ENCODE measurements at regions not wholly inside any gene's neighbourhood (a gene's known extent, or its start where the extent isn't known, plus 50 kb on each side); places are given as distances from the start of the nearest gene placed in this dataset.

DNA sequence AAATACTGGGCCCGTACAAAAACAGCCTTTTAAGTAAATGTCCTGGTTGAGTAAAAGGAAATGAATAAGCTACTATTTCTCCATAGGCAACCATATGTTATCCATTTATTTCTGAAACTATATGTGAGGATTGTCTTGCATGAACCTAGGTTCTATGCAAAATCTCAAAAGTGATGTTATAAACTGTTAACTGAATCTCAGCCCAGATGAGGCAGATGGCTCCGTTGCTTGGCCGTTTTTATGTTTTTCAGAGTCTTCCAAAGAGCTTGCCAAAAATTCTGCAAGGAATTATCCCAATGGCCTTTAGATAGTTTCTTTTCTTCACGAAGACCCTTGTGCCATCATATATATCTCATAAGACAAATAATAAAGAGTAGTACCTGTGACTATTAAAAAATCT lies 1669.5 kb upstream of the DDX18 start:
- no peak overlapping the region for H2AFZ ChIP-seq (ENCODE audit: control insufficient read depth, low read depth, low read length)
- no peaks in the 10 kb centered on the region for H3K27me3 ChIP-seq (replicated peaks in 1 of 2; ENCODE audit: control insufficient read depth in 2 of 2, insufficient read depth in 2 of 2, low read length in 1 of 2)
- intact Hi-C loops (cut with micrococcal nuclease; ENCODE audit: unreplicated experiment): no loop called here
- BruUV-seq (replicated peaks): no TSS peak
- DNase-seq (ENCODE audit: low read depth, low spot score) (no peak), ATAC-seq (no peak), FAIRE-seq (no peak)
- no peaks in the 10 kb centered on the region for H3K4me1 ChIP-seq (ENCODE audit: control insufficient read depth, insufficient read depth, low read length)
- ChIA-PET CTCF (no interaction called here), SMC1A (ENCODE audit: uncharacterized antibody, unreplicated experiment) (no interaction called here), POLR2A (no interaction called here), RAD21 (ENCODE audit: unreplicated experiment) (no interaction called here)
- in situ Hi-C loops (cut with MboI): no loop called here
- H3K36me3 ChIP-seq (ENCODE audit: control insufficient read depth in 2 of 2, insufficient read depth in 2 of 2, low read length in 1 of 2): no peaks in the 10 kb centered on the region
- H4K20me1 ChIP-seq (ENCODE audit: control insufficient read depth, insufficient read depth): no peaks in the 10 kb centered on the region
- TF ChIP-seq CREB1 (IDR thresholded peaks at IDR 0.05; ENCODE audit: low read depth) (no peak), SMAD5 (IDR thresholded peaks at IDR 0.05; ENCODE audit: low read depth) (no peak), ASH2L (IDR thresholded peaks at IDR 0.05; ENCODE audit: borderline replicate concordance, low read depth) (no peak), ZNF24 (IDR thresholded peaks at IDR 0.05) (no peak), NR2F1 (conservative IDR thresholded peaks at IDR 0.05) (no peak), ZBED1 (IDR thresholded peaks at IDR 0.05; ENCODE audit: borderline replicate concordance) (no peak), RAD21 (IDR thresholded peaks at IDR 0.05; ENCODE audit: insufficient read depth, low read depth, low read length) (no peak), DPF2 (IDR thresholded peaks at IDR 0.05) (no peak), MEF2B (IDR thresholded peaks at IDR 0.05; ENCODE audit: partially characterized antibody, poor library complexity, severe bottlenecking) (no peak), LARP7 (IDR thresholded peaks at IDR 0.05) (no peak)
- TF ChIP-seq, protein P1, sequence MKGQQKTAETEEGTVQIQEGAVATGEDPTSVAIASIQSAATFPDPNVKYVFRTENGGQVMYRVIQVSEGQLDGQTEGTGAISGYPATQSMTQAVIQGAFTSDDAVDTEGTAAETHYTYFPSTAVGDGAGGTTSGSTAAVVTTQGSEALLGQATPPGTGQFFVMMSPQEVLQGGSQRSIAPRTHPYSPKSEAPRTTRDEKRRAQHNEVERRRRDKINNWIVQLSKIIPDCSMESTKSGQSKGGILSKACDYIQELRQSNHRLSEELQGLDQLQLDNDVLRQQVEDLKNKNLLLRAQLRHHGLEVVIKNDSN (IDR thresholded peaks at IDR 0.05; ENCODE audit: borderline replicate concordance, extremely low read length, insufficient read depth, low read depth, low read length): no peak
- TF ChIP-seq, protein P2, sequence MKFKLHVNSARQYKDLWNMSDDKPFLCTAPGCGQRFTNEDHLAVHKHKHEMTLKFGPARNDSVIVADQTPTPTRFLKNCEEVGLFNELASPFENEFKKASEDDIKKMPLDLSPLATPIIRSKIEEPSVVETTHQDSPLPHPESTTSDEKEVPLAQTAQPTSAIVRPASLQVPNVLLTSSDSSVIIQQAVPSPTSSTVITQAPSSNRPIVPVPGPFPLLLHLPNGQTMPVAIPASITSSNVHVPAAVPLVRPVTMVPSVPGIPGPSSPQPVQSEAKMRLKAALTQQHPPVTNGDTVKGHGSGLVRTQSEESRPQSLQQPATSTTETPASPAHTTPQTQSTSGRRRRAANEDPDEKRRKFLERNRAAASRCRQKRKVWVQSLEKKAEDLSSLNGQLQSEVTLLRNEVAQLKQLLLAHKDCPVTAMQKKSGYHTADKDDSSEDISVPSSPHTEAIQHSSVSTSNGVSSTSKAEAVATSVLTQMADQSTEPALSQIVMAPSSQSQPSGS (IDR thresholded peaks at IDR 0.05; ENCODE audit: low read length): no peak
- TF ChIP-seq, protein P3, sequence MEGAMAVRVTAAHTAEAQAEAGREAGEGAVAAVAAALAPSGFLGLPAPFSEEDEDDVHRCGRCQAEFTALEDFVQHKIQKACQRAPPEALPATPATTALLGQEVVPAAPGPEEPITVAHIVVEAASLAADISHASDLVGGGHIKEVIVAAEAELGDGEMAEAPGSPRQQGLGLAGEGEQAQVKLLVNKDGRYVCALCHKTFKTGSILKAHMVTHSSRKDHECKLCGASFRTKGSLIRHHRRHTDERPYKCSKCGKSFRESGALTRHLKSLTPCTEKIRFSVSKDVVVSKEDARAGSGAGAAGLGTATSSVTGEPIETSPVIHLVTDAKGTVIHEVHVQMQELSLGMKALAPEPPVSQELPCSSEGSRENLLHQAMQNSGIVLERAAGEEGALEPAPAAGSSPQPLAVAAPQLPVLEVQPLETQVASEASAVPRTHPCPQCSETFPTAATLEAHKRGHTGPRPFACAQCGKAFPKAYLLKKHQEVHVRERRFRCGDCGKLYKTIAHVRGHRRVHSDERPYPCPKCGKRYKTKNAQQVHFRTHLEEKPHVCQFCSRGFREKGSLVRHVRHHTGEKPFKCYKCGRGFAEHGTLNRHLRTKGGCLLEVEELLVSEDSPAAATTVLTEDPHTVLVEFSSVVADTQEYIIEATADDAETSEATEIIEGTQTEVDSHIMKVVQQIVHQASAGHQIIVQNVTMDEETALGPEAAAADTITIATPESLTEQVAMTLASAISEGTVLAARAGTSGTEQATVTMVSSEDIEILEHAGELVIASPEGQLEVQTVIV (IDR thresholded peaks at IDR 0.05; ENCODE audit: borderline replicate concordance, partially characterized antibody): no peak
- TF ChIP-seq, protein P4, sequence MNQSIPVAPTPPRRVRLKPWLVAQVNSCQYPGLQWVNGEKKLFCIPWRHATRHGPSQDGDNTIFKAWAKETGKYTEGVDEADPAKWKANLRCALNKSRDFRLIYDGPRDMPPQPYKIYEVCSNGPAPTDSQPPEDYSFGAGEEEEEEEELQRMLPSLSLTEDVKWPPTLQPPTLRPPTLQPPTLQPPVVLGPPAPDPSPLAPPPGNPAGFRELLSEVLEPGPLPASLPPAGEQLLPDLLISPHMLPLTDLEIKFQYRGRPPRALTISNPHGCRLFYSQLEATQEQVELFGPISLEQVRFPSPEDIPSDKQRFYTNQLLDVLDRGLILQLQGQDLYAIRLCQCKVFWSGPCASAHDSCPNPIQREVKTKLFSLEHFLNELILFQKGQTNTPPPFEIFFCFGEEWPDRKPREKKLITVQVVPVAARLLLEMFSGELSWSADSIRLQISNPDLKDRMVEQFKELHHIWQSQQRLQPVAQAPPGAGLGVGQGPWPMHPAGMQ (IDR thresholded peaks at IDR 0.05; ENCODE audit: borderline replicate concordance): no peak
- H3K4me2 ChIP-seq (ENCODE audit: control insufficient read depth, insufficient read depth): no peak overlapping the region
- no peak overlapping the region for H3K27ac ChIP-seq (ENCODE audit: control insufficient read depth, insufficient read depth)
- no peak overlapping the region for H3K4me3 ChIP-seq
- WGBS (ENCODE audit: insufficient coverage, insufficient replicate concordance, low lambda C conversion rate, missing lambda C conversion rate): 32% methylated on average over 4 of the region's 4 CpGs
- no peaks in the 10 kb centered on the region for H3K9me3 ChIP-seq (replicated peaks; ENCODE audit: control insufficient read depth, insufficient read depth, low read length)
- H3K79me2 ChIP-seq (ENCODE audit: control insufficient read depth, insufficient read depth, low read length): no peaks in the 10 kb centered on the region
- H3K9ac ChIP-seq (ENCODE audit: control insufficient read depth, insufficient read depth, low read length): no peak overlapping the region

All from GM12878 (cell line).